Natural killer cell (primary cell): ENCODE measurements at regions not wholly inside any gene's neighbourhood (a gene's known extent, or its start where the extent isn't known, plus 50 kb on each side); places are given as distances from the start of the nearest gene placed in this dataset.
A peak's percentile ranks its signal among the peaks of the same experiment; 100 is the strongest.

Experiments used
- ATAC-seq, 3 donors: fragments of 150-1000 bp in 2 of 3; fragments of 200-7000 bp in 1 of 3; cut with Tn5 transposase; 1 replicate in 1 of 3; 2 replicates in 2 of 3; pipeline ENCODE4 v1.10.0; 2021; ENCODE audit warnings: mild to moderate bottlenecking in 2 of 3, moderate library complexity in 2 of 3
- DNase-seq, 2 donors: peaks; one replicate each; pipeline versions ENCODE4 v3.0.0 to v3.0.0-alpha.2; 2013 to 2021; ENCODE audit warnings: mixed read lengths in 1 of 2
- H3K27ac ChIP-seq: one replicate; pipeline ENCODE4 v1.5.1; 2013; ENCODE audit warnings: mild to moderate bottlenecking, low read length
- H3K27me3 ChIP-seq: one replicate; pipeline ENCODE4 v1.6.1; 2013; ENCODE audit warnings: low read length; ENCODE audit not compliant: control insufficient read depth, insufficient read depth
- H3K36me3 ChIP-seq: one replicate; pipeline ENCODE4 v1.6.1; 2013; ENCODE audit warnings: low read length; ENCODE audit not compliant: control insufficient read depth, insufficient read depth
- H3K4me1 ChIP-seq: one replicate; pipeline ENCODE4 v1.6.1; 2013; ENCODE audit warnings: low read length; ENCODE audit not compliant: control insufficient read depth, insufficient read depth
- H3K4me3 ChIP-seq: one replicate; pipeline ENCODE4 v1.5.1; 2013; ENCODE audit warnings: low read length
- H3K9me3 ChIP-seq: one replicate; pipeline ENCODE4 v1.6.1; 2013; ENCODE audit warnings: low read length; ENCODE audit not compliant: control insufficient read depth, insufficient read depth
- H3K27ac Mint-ChIP-seq, 2 donors: one replicate each; pipeline ENCODE4 v1.8.0; 2022; ENCODE audit warnings: mild to moderate bottlenecking in 2 of 2, mixed read lengths in 2 of 2, moderate library complexity in 1 of 2
- H3K27me3 Mint-ChIP-seq, 2 donors: one replicate each; pipeline ENCODE4 v1.8.0; 2022; ENCODE audit warnings: low read depth in 2 of 2, mixed read lengths in 2 of 2
- H3K36me3 Mint-ChIP-seq: one replicate; pipeline ENCODE4 v1.8.0; 2022; ENCODE audit warnings: mixed read lengths
- H3K4me1 Mint-ChIP-seq, 2 donors: one replicate each; pipeline ENCODE4 v1.8.0; 2022; ENCODE audit warnings: mixed read lengths in 2 of 2
- H3K4me3 Mint-ChIP-seq: one replicate; pipeline ENCODE4 v1.8.0; 2022; ENCODE audit warnings: mild to moderate bottlenecking, moderate library complexity, mixed read lengths
- H3K9me3 Mint-ChIP-seq, 2 donors: one replicate each; pipeline ENCODE4 v1.8.0; 2022; ENCODE audit warnings: mixed read lengths in 2 of 2
- CTCF ChIP-seq: fragments of 200-600 bp; IDR thresholded peaks from one replicate; pipeline ENCODE4 v1.8.0; 2022; ENCODE audit warnings: antibody characterized with exemption
- WGBS: methylation state at CpG from one replicate; pipeline ENCODE4 v1.1.7; 2013; ENCODE audit warnings: missing lambda C conversion rate; ENCODE audit not compliant: insufficient coverage; 5-methylcytosine and 5-hydroxymethylcytosine counted together
- intact Hi-C: fragments of 100-400 bp; cut with micrococcal nuclease; formaldehyde crosslinking; loops from one replicate; pipeline ENCODE4 v1.14.2; 2022

DNA sequence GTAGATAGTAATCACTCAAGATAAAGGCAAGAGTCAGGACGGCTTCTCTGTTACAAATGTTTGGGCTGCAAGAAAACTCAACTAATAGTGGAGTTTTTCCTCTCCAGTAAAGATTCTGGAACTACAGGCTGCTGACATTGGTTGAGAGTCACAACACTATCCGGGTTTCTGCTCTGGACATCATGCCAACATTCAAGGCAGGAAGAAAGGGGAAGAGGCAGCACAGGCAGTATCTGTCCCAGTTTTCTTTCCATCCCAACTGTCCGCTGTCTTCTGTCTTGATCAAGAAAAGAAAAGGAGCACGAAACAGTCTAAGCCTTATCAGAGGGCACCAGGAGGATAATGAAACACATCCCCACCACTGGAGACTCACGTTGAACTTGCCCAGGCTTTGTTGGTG, 132.1 kb downstream of the MAIP1 start:
- Histone ChIP-seq H3K27ac (no peak overlapping the region), H3K36me3 (no peaks in the 10 kb centered on the region), H3K4me1 (no peaks in the 10 kb centered on the region), H3K9me3 (no peaks in the 10 kb centered on the region), H3K4me3 (no peak overlapping the region), H3K27me3 (no peaks in the 10 kb centered on the region)
- Mint-ChIP-seq H3K4me3 (no peak overlapping the region), H3K27ac (no peak overlapping the region), H3K27me3 (peaks cover 5 to 6% of the 10 kb centered on the region in 2 donors), H3K9me3 (no peaks in the 10 kb centered on the region), H3K4me1 (no peaks in the 10 kb centered on the region), H3K36me3 (no peaks in the 10 kb centered on the region)
- TF ChIP-seq CTCF, result no peak
- peak in 1 of 3 donors; percentile 10 for ATAC-seq
- intact Hi-C loops, result no loop called here
- WGBS, result 90% methylated on average over 3 of the region's 5 CpGs
- no peak for DNase-seq

- H3K4me3 Mint-ChIP-seq, result no peak overlapping the region
- ATAC-seq (no peak), DNase-seq (no peak)
- 73% methylated on average over 5 of the region's 6 CpGs for WGBS
- Histone ChIP-seq H3K27ac (no peak overlapping the region), H3K4me1 (no peaks in the 10 kb centered on the region), H3K27me3 (no peaks in the 10 kb centered on the region), H3K9me3 (no peaks in the 10 kb centered on the region), H3K36me3 (no peaks in the 10 kb centered on the region), H3K4me3 (no peak overlapping the region)
- H3K27me3 Mint-ChIP-seq, result peaks cover 5 to 6% of the 10 kb centered on the region in 2 donors
- H3K9me3 Mint-ChIP-seq, result no peaks in the 10 kb centered on the region
- intact Hi-C loops, result no loop called here
- no peak overlapping the region for H3K27ac Mint-ChIP-seq
- no peaks in the 10 kb centered on the region for H3K36me3 Mint-ChIP-seq
- no peaks in the 10 kb centered on the region for H3K4me1 Mint-ChIP-seq
- no peak for TF ChIP-seq CTCF
Observed at GRCh38 chr2:200089040-200089755, 133.8 kb downstream of the MAIP1 start.

GRCh38 chr2:200089756-200090109, 134.4 kb downstream of the MAIP1 start:
- ATAC-seq, result no peak
- H3K4me3 Mint-ChIP-seq, result no peak overlapping the region
- H3K36me3 Mint-ChIP-seq, result no peaks in the 10 kb centered on the region
- no peak for DNase-seq
- Histone ChIP-seq H3K9me3 (no peaks in the 10 kb centered on the region), H3K27me3 (no peaks in the 10 kb centered on the region), H3K4me1 (no peaks in the 10 kb centered on the region), H3K27ac (no peak overlapping the region), H3K4me3 (no peak overlapping the region), H3K36me3 (no peaks in the 10 kb centered on the region)
- no peaks in the 10 kb centered on the region for H3K4me1 Mint-ChIP-seq
- no peaks in the 10 kb centered on the region for H3K9me3 Mint-ChIP-seq
- TF ChIP-seq CTCF, result no peak
- intact Hi-C loops, result no loop called here
- no peak overlapping the region for H3K27ac Mint-ChIP-seq
- H3K27me3 Mint-ChIP-seq, result peaks cover 5 to 6% of the 10 kb centered on the region in 2 donors
- 76% methylated on average over 6 of the region's 6 CpGs for WGBS

GRCh38 chr2:200090683-200091082, 135.3 kb downstream of the MAIP1 start:
- Mint-ChIP-seq H3K4me1 (no peaks in the 10 kb centered on the region), H3K9me3 (no peaks in the 10 kb centered on the region), H3K4me3 (no peak overlapping the region), H3K36me3 (no peaks in the 10 kb centered on the region), H3K27me3 (peaks cover 5 to 6% of the 10 kb centered on the region in 2 donors), H3K27ac (no peak overlapping the region)
- no peaks in the 10 kb centered on the region for H3K9me3 ChIP-seq
- H3K27ac ChIP-seq, result no peak overlapping the region
- no peaks in the 10 kb centered on the region for H3K4me1 ChIP-seq
- no peak for TF ChIP-seq CTCF
- no peak for DNase-seq
- WGBS, result 92% methylated on average over 5 of the region's 6 CpGs
- H3K36me3 ChIP-seq, result no peaks in the 10 kb centered on the region
- H3K4me3 ChIP-seq, result no peak overlapping the region
- H3K27me3 ChIP-seq, result no peaks in the 10 kb centered on the region
- intact Hi-C loops, result no loop called here
- no peak for ATAC-seq
